GM12878 (cell line): ENCODE measurements at regions not wholly inside any gene's neighbourhood (a gene's known extent, or its start where the extent isn't known, plus 50 kb on each side); places are given as distances from the start of the nearest gene placed in this dataset.

Experiments used
- ATAC-seq: fragments of 200-7000 bp; cut with Tn5 transposase; 3 replicates; pipeline ENCODE4 v1.9.1; 2020; ENCODE audit warnings: mild to moderate bottlenecking, moderate library complexity
- BruUV-seq: library from RNA; stranded (reverse); fragments of 400-500 nt; replicated peaks from 2 replicates; lab custom pipeline; 2021; lab: Mats Ljungman, UMichigan
- CTCF ChIA-PET: fragments of 300-600 bp; sonication (Branson Sonifier 250); formaldehyde crosslinking; extraction: SDS; loops from one replicate; lab custom pipeline; 2021; ENCODE audit warnings: inconsistent platforms; lab: Yijun Ruan, JAX
- POLR2A ChIA-PET: fragments of 350-600 bp; formaldehyde crosslinking; extraction: SDS; loops from one replicate; lab custom pipeline; 2021; ENCODE audit warnings: inconsistent platforms; lab: Charles Lee
- RAD21 ChIA-PET: fragments of 300-600 bp; sonication (Branson Sonifier 250); formaldehyde crosslinking; loops from one replicate; lab custom pipeline; 2023; ENCODE audit warnings: antibody characterized with exemption; ENCODE audit not compliant: unreplicated experiment; lab: Charles Lee
- SMC1A ChIA-PET: fragments of 300-600 bp; sonication (Branson Sonifier 250); formaldehyde crosslinking; loops from one replicate; lab custom pipeline; 2023; ENCODE audit not compliant: unreplicated experiment, uncharacterized antibody; lab: Charles Lee
- DNase-seq: peaks from one replicate; pipeline ENCODE4 v3.0.0-alpha.2; 2011; ENCODE audit warnings: low read depth, low spot score
- FAIRE-seq: peaks from 3 replicates; lab custom pipeline; 2011; peaks lifted over from hg19 to GRCh38; lab: Jason Lieb, UNC
- H2AFZ ChIP-seq: 2 replicates; pipeline ENCODE4 v1.6.0; 2011; ENCODE audit warnings: low read depth, low read length, control low read depth; ENCODE audit not compliant: control insufficient read depth
- H3K27ac ChIP-seq: 2 replicates; pipeline ENCODE4 v1.5.1; 2011; ENCODE audit warnings: control low read depth; ENCODE audit not compliant: control insufficient read depth, insufficient read depth
- H3K27me3 ChIP-seq, 2 experiments: replicated peaks in 1 of 2; 2 replicates each; pipeline versions ENCODE4 v1.6.0 to v1.6.1; 2011; ENCODE audit warnings: low read length in 1 of 2; ENCODE audit not compliant: control insufficient read depth in 2 of 2, insufficient read depth in 2 of 2
- H3K36me3 ChIP-seq, 2 experiments: 2 replicates each; pipeline ENCODE4 v1.5.1; 2011; ENCODE audit warnings: low read length in 1 of 2; ENCODE audit not compliant: control insufficient read depth in 2 of 2, insufficient read depth in 2 of 2
- H3K4me1 ChIP-seq: 2 replicates; pipeline ENCODE4 v1.6.1; 2011; ENCODE audit warnings: mild to moderate bottlenecking, low read length, moderate library complexity, mixed read lengths; ENCODE audit not compliant: control insufficient read depth, insufficient read depth
- H3K4me2 ChIP-seq: 2 replicates; pipeline ENCODE4 v1.6.0; 2011; ENCODE audit warnings: control low read depth; ENCODE audit not compliant: control insufficient read depth, insufficient read depth
- H3K4me3 ChIP-seq: fragments of 200-600 bp; sonication (generic); 2 replicates; pipeline ENCODE4 v1.5.1; 2016
- H3K79me2 ChIP-seq: 2 replicates; pipeline ENCODE4 v1.6.0; 2011; ENCODE audit warnings: low read length; ENCODE audit not compliant: control insufficient read depth, insufficient read depth
- H3K9ac ChIP-seq: 2 replicates; pipeline ENCODE4 v1.8.0; 2011; ENCODE audit warnings: low read length, control low read depth, mixed read lengths; ENCODE audit not compliant: control insufficient read depth, insufficient read depth
- H3K9me3 ChIP-seq: replicated peaks from 3 replicates; pipeline ENCODE4 v1.5.1; 2011; ENCODE audit warnings: mild to moderate bottlenecking, low read length; ENCODE audit not compliant: control insufficient read depth, insufficient read depth
- H4K20me1 ChIP-seq: 2 replicates; pipeline ENCODE4 v1.6.0; 2011; ENCODE audit not compliant: control insufficient read depth, insufficient read depth
- ATF2 ChIP-seq: IDR thresholded peaks from 2 replicates; pipeline ENCODE4 v1.6.1; 2012; ENCODE audit warnings: low read length, inconsistent platforms
- BMI1 ChIP-seq: fragments of 450-650 bp; IDR thresholded peaks from 2 replicates; pipeline ENCODE4 v1.6.1; 2016; ENCODE audit warnings: mild to moderate bottlenecking, moderate library complexity, borderline replicate concordance
- CEBPZ ChIP-seq: fragments of 150-350 bp; IDR thresholded peaks from 2 replicates; pipeline ENCODE4 v1.6.1; 2016; ENCODE audit warnings: low read depth, low read length
- CREM ChIP-seq: IDR thresholded peaks from 2 replicates; pipeline ENCODE4 v1.6.1; 2014; ENCODE audit warnings: antibody characterized with exemption, low read depth
- DPF2 ChIP-seq: fragments of 450-650 bp; IDR thresholded peaks from 2 replicates; pipeline ENCODE4 v1.6.1; 2017; ENCODE audit warnings: mild to moderate bottlenecking
- EED ChIP-seq: sonication (generic); IDR thresholded peaks from 2 replicates; pipeline ENCODE4 v1.6.1; 2016; ENCODE audit warnings: antibody characterized with exemption, low read depth
- EP300 ChIP-seq, 2 experiments: fragments of 150-350 bp in 1 of 2; IDR thresholded peaks; 2 replicates each; pipeline ENCODE4 v1.6.1; 2011 to 2012; ENCODE audit warnings: low read depth in 2 of 2, low read length in 2 of 2, borderline replicate concordance in 1 of 2, improper control_type of control experiment in 1 of 2, inconsistent platforms in 1 of 2; ENCODE audit not compliant: control insufficient read depth in 1 of 2
- FOXM1 ChIP-seq: IDR thresholded peaks from 2 replicates; pipeline ENCODE4 v1.6.1; 2012; ENCODE audit warnings: low read depth, mild to moderate bottlenecking, inconsistent platforms, low read length, moderate library complexity
- JUNB ChIP-seq: IDR thresholded peaks from 2 replicates; pipeline ENCODE4 v1.6.1; 2016; ENCODE audit warnings: antibody characterized with exemption, mild to moderate bottlenecking
- KLF5 ChIP-seq: fragments of 450-650 bp; IDR thresholded peaks from 2 replicates; pipeline ENCODE4 v1.6.1; 2014; ENCODE audit warnings: mild to moderate bottlenecking; ENCODE audit not compliant: partially characterized antibody
- NRF1 ChIP-seq: conservative IDR thresholded peaks from 2 replicates; pipeline ENCODE4 v1.6.1; 2011; ENCODE audit warnings: mild to moderate bottlenecking, low read depth, low read length, improper control_type of control experiment
- PAX5 ChIP-seq: IDR thresholded peaks from 2 replicates; pipeline ENCODE4 v1.6.1; 2011; ENCODE audit warnings: low read depth, low read length, borderline replicate concordance
- PAX8 ChIP-seq: fragments of 450-650 bp; IDR thresholded peaks from 2 replicates; pipeline ENCODE4 v1.6.1; 2017; ENCODE audit warnings: mild to moderate bottlenecking, moderate library complexity
- PML ChIP-seq: IDR thresholded peaks from 2 replicates; pipeline ENCODE4 v1.6.1; 2012; ENCODE audit warnings: low read length, inconsistent platforms
- RAD21 ChIP-seq: IDR thresholded peaks from 2 replicates; pipeline ENCODE4 v1.6.1; 2011; ENCODE audit warnings: mild to moderate bottlenecking, low read depth, low read length, moderate library complexity; ENCODE audit not compliant: insufficient read depth
- SMAD1 ChIP-seq: fragments of 450-650 bp; IDR thresholded peaks from 2 replicates; pipeline ENCODE4 v1.6.1; 2018; ENCODE audit warnings: mild to moderate bottlenecking, low read depth; ENCODE audit not compliant: partially characterized antibody
- STAT3 ChIP-seq: IDR thresholded peaks from 2 replicates; pipeline ENCODE4 v1.6.1; 2011; ENCODE audit warnings: low read depth, low read length, improper control_type of control experiment
- ZNF207 ChIP-seq: fragments of 450-650 bp; IDR thresholded peaks from 2 replicates; pipeline ENCODE4 v1.6.1; 2014; ENCODE audit warnings: antibody characterized with exemption, mild to moderate bottlenecking, borderline replicate concordance
- ZNF274 ChIP-seq: IDR thresholded peaks from one replicate; pipeline ENCODE4 v1.8.0; 2011; ENCODE audit not compliant: insufficient read length, insufficient read depth
- ZNF622 ChIP-seq: fragments of 450-650 bp; IDR thresholded peaks from 2 replicates; pipeline ENCODE4 v1.6.1; 2017; ENCODE audit warnings: mild to moderate bottlenecking, inconsistent platforms
- WGBS: methylation state at CpG from one replicate; pipeline ENCODE4 v1.1.6; 2016; ENCODE audit warnings: low lambda C conversion rate; ENCODE audit not compliant: insufficient replicate concordance, insufficient coverage; ENCODE audit errors: missing lambda C conversion rate; 5-methylcytosine and 5-hydroxymethylcytosine counted together
- in situ Hi-C: fragments of 300-500 bp; cut with MboI; formaldehyde crosslinking; loops from 9 replicates; pipeline ENCODE4 v1.14.3; 2018; ENCODE audit warnings: mixed read lengths
- intact Hi-C: fragments of 100-400 bp; cut with micrococcal nuclease; formaldehyde crosslinking; loops from one replicate; pipeline ENCODE4 v1.14.2; 2022; ENCODE audit not compliant: unreplicated experiment

GRCh38 chrX:42107495-42108488 lies 184.4 kb upstream of the CASK start:
- WGBS = 20% methylated on average over 8 of the region's 8 CpGs
- no TSS peak for BruUV-seq
- CTCF ChIA-PET = no interaction called here
- H3K36me3 ChIP-seq = no peaks in the 10 kb centered on the region
- SMC1A ChIA-PET = interaction anchor here (1.0 to 2.3 kb wide), 6 partner anchors 10 to 19 kb away, joined by 4 to 12 read pairs (median 6); no protein-coding TSS in a partner anchor
- FAIRE-seq = no peak
- no peak overlapping the region for H3K9ac ChIP-seq
- H3K27ac ChIP-seq = no peak overlapping the region
- H3K9me3 ChIP-seq = no peaks in the 10 kb centered on the region; the same call in 2 of the 3 replicates
- H3K79me2 ChIP-seq = no peaks in the 10 kb centered on the region
- RAD21 ChIA-PET = interaction anchor here (1.6 to 3.4 kb wide), 2 partner anchors 20 to 309 kb away, joined by 5 to 17 read pairs; no protein-coding TSS in a partner anchor
- intact Hi-C loops = loop anchor here (5.0 kb wide), 1 partner anchor 185 kb away; the partner anchor contains the start of gene CASK
- H4K20me1 ChIP-seq = no peaks in the 10 kb centered on the region
- in situ Hi-C loops = no loop called here
- H3K4me3 ChIP-seq = no peak overlapping the region
- H3K4me2 ChIP-seq = no peak overlapping the region
- no peaks in the 10 kb centered on the region for H3K27me3 ChIP-seq
- POLR2A ChIA-PET = no interaction called here
- DNase-seq = no peak
- H3K4me1 ChIP-seq = no peaks in the 10 kb centered on the region; the same call in 1 of the 2 replicates
- peak; percentile 89 for ATAC-seq
- no peak overlapping the region for H2AFZ ChIP-seq
- no peak for TF ChIP-seq CREM
- no peak for TF ChIP-seq ZNF207
- TF ChIP-seq BMI1 = no peak
- no peak for TF ChIP-seq ZNF274
- no peak for TF ChIP-seq PAX5
- peak; percentile 47; the same call in 1 of the 2 replicates for TF ChIP-seq PML
- no peak for TF ChIP-seq STAT3
- no peak for TF ChIP-seq CEBPZ
- TF ChIP-seq ATF2 = peak; percentile 81
- 0 out of 4 replicates have a peak, but pooled peaks of 1 of the 2 experiments have one; percentile 26 for TF ChIP-seq EP300 (IDR thresholded peaks at IDR 0.05; ENCODE audit: borderline replicate concordance in 1 of 2, control insufficient read depth in 1 of 2, low read depth in 2 of 2, low read length in 2 of 2)
- TF ChIP-seq NRF1 = no peak
- no peak for TF ChIP-seq KLF5
- TF ChIP-seq RAD21 = no peak
- TF ChIP-seq PAX8 = no peak
- no peak for TF ChIP-seq ZNF622
- peak; percentile 46; the same call in 1 of the 2 replicates for TF ChIP-seq EED
- TF ChIP-seq JUNB = peak; percentile 91
- no peak for TF ChIP-seq SMAD1
- peak; percentile 67; the same call in 1 of the 2 replicates for TF ChIP-seq FOXM1
- TF ChIP-seq DPF2 = 0 out of 2 replicates have a peak, but pooled peaks have one; percentile 46
